Amniotic epithelial cell (primary cell): ENCODE measurements at regions not wholly inside any gene's neighbourhood (a gene's known extent, or its start where the extent isn't known, plus 50 kb on each side); places are given as distances from the start of the nearest gene placed in this dataset.
"Not testable (repeated sequence)": the region's sequence is repeated elsewhere in the genome, so short reads cannot be mapped to it uniquely, and the experiment has no call there.

Experiments used
- DNase-seq: peaks from one replicate; pipeline ENCODE4 v3.0.0-alpha.2; 2010; ENCODE audit warnings: low read depth

- DNase-seq: no peak
Measured at GRCh38 chr7:69193061-69193460, 405.2 kb upstream of the AUTS2 start.

DNA sequence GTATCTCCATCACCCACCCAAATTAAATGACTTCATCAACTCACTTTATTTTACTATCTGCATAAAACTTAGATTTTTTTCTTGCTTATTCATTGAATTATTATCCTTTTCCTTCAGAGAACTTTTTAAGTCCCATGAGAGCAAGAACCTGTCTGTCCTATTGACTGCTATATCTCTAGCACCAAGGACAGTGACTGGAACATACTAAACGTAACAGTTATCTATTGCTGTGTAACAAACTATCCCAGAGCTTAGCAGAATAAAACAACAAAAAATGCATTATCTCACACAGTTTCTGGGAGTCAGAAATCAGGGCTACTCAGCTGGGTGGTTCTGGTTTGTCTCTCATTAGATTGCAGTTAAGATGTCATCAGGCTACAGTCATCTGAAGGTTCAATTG is 401.7 kb upstream of the AUTS2 start:
- no peak for DNase-seq

DNA sequence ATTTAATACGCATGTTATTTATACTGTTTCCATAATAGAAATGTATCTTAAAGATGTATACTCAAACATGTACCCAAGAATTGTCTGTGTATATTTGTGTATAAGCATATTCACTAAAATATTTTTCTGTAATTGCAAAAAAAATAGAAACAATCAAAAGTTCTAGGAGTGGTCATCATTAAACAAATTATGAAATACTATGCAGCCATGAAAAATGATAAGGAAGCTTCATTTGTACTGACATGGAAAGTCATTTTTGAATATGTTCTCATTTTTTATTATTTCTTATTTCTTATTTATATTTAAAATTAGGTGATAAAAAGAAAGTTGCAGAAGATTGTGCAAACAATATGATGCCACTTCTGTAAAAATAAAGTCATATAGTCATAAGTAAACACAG is 400.0 kb upstream of the AUTS2 start:
- no peak for DNase-seq

GRCh38 chr7:69199041-69199440 is 399.2 kb upstream of the AUTS2 start:
- no peak for DNase-seq

DNA sequence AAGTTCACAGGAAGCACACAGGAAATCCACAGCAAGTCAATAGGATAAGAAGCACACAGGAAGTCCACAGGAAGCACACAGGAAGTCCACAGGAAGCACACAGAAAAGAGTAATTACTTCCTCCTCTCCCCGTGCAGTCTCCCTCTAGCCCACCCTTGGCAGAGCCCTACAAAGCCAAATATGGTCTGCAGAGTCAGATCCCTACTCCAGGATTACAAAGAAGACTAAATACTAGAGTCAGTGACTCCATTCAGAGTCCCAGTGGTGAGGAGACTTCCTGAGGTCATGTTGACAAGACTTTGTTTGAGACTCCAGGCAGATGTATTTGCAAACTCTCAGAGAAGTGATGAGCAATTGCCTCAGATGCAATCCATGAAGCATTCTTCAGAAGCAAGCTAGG is 398.6 kb upstream of the AUTS2 start:
- DNase-seq: no peak

DNA sequence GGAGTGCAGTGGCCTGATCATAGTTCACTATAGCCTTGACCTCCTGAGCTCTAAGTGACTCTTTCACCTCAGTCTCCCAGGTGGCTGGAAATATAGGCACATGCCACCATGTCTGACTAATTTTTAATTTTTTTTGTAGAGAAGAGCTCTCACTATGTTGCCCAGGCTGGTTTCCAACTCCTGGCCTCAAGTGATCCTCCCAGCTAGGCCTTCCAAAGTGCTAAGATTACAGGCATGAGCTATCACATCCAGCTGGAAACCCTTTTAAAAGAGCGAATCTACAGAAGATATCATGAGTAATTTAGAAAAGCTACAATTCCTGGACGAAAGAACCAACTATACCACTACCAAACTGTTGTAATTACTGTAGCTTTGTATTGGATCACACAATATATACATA is 394.4 kb upstream of the AUTS2 start:
- DNase-seq: no peak

DNA sequence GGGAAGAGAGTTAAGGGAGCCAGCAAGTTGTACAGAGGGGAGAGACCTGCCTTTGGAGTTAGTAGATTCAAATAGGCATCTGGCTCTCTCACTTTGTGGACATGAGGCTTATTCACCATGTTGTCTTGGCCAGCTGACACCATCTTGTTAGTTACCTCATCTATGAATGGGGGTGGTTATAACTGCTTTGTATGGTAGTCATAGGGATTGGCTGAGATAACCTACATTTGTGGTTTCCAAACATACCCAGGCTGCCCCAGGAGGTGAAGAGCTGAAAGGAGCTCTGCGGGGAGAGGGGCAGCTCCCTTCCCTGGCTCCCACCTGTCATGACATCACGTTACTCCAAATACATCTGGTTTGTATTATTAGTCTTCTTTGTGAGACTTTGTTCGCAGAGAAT is 393.3 kb upstream of the AUTS2 start:
- no peak for DNase-seq

- no peak for DNase-seq
Measured at GRCh38 chr7:69205581-69205980, 392.7 kb upstream of the AUTS2 start.

- no peak for DNase-seq
Measured at GRCh38 chr7:69208276-69208675, 390.0 kb upstream of the AUTS2 start.

DNA sequence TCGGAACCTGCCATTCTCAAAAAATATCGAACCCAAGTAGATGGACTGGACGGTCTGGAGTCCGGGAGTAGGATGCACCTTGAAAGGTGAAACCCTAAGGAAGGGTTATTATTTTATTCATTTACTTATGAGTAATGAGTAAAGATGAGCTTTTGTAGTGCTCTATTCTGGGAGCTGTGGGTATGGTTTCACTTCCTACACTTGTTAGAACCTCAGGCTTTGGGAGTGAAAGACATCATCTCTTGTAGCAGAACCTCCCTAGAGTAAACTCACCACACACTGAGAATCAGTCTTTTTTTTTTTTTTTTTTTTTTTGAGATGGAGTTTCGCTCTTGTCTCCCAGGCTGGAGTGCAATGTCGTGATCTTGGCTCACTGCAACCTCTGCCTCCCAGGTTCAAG is 389.4 kb upstream of the AUTS2 start:
- no peak for DNase-seq

DNA sequence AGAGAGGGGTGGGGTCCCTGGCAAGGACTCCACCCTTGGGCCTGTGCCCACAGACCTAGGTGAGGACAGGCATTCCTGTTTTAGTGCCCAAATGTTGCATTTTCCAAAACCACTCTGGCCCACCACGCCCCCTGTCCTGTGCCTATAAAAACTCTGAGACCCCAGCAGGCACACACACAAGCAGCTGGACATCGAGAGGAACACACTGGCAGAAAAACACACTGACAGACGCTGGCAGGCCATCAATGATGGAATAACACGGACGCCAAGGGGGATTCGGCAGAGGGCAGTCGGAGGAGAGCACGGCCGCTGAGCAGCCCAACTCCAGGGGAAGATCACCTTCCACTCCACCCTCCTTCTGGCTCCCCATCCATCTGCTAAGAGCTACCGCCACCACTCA is 386.9 kb upstream of the AUTS2 start:
- DNase-seq: no peak

- DNase-seq: no peak
Measured at GRCh38 chr7:69211739-69212138, 386.5 kb upstream of the AUTS2 start.

DNA sequence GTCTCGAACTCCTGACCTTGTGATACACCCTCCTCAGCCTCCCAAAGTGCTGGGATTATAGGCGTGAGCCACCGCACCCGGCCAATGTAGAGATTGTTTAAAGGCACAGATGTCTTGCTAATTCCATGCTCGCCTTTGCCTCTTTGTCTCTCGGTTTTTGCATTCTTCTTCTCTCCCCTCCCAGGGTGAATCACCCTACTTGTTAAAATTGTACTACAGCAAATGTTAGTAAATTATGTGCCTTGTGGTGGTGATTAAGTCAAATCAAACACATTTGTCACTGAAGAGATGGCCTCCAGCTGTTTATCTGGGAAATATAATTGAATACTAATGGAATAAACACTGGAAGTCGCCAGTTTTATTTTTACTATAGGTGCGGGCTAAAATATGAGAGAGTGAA is 384.4 kb upstream of the AUTS2 start:
- no peak for DNase-seq

GRCh38 chr7:69215516-69215915 is 382.8 kb upstream of the AUTS2 start:
- DNase-seq: not testable (repeated sequence)

DNA sequence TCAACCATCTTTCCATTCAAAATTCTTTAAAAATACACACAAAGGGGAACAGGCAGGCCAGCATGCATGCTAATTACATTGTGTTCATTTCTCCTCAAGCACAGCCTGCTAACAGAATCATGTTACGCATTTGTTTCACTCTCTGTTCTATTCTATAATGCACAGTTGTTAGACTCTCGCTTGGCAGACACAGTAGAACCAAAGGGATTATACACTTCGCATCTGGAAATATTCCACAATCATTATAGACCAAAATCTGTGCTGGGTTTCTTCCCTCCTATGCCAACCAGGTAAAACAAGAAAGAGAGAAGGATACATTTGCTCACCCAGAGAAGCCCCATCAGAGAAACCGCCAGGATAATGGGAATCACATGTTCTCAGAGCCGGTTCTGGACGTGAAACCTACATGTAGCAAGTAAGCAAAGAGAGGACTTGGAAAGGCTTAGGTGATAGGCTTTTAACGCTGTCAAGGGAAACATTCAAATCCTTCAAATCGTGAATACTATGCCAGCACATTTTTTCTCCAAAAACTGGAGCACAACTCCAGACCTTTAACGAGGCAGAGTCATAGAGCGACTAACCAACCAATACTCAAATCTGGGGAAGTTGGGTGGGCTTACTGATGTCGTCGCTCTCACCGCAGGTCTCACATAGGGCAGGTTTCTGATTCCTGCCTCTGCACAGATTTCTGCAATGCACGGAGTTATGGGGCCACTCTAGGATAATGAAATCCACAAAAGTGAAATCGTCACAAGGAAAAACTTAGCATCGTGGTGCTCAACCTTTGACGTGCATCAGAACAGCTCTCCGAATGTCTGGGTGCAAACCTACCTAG is 380.5 kb upstream of the AUTS2 start:
- DNase-seq: no peak

DNA sequence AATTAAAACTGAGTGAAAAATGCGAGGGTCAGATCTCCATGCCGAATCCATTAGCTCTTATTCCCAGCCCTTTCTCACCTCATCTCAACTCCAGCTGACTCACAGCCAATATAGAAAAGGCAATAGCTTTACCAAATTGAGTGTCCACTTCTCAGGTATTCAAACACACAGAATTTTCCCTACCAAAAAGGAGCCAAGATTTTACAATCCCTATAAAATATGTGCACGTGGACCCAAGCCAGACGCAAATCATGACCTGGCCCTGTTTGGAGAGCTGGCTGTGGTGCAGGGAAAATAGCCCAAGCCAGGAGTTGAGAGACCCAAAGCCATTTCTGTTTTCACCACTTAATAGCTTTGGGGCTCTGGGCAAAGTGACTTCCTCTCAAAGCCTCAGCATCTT is 379.7 kb upstream of the AUTS2 start:
- DNase-seq: no peak

DNA sequence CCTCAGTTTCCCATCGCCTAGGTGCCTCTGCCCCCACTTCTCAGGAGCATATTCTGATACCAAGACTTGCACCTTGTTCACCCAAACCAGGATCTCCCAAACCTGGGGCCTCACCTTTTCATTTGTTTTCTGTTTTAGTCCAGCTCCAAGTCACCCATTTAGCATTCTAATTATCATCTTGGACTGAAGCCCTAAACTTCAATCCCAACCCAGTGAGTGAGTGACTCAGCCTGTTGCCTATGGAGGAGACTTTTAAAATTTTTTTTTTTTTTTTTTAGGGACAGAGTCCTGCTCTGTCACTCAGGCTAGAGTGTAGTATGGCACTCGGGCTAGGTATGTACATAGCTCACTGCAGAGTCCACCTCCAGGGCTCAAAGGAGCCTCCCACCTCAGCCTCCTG is 378.9 kb upstream of the AUTS2 start:
- DNase-seq: no peak

DNA sequence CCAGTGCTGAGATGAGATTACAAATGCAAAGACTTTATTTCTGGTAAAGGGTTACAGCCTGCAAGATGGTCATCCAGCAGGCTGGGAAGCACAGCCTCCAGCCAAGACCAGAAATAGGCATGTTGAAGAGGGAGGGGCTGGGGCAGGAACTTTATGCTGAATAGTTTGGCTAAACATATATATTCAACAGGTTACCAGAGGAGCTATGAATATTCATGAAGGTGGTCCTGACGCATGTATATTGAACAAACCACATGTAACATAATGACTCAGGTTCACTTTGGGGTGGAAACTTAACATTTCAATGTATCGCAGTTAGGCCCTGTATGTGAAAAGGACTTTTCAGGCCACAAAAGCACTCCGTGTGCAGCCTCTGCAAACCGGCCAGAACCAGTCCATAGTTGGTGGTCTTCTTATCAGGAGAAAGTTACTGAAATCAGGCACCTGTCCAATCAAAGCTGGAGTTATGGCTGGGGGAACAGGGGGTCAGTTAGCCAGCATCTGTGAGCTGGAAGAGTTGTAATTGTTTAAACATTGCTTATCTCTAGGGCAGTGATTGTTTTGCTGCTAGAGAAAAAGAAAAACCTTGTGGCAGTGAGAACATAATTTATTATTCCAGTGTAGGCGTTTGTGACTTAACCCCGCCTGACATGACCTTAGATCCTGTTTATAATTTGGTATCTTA is 372.9 kb upstream of the AUTS2 start:
- DNase-seq: no peak

DNA sequence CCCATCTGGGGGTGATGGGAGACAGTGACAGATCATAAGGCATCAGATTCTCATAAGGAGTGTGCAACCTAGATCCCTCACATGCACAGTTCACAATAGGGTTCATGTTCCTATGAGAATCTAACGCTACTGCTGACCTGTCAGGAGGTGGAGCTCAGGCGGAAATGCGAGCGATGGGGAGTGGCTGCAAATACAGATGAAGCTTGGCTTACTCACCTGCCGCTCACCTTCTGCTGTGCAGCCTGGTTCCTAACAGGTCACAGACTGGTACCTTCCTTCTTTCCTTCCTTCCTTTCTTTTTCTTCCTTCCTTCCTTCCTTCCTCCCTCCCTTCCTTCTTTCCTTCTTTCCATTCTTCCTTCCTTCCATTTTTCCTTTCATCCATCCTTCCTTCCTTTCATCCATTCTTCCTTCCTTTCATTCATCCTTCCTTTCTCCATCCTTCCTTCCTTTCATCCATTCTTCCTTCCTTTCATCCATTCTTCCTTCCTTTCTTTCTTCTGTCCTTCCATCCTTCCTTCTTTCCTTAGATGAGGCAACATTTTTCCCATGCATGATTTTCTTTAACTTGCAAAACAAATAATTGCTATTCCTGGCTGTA is 370.0 kb upstream of the AUTS2 start:
- DNase-seq: no peak

DNA sequence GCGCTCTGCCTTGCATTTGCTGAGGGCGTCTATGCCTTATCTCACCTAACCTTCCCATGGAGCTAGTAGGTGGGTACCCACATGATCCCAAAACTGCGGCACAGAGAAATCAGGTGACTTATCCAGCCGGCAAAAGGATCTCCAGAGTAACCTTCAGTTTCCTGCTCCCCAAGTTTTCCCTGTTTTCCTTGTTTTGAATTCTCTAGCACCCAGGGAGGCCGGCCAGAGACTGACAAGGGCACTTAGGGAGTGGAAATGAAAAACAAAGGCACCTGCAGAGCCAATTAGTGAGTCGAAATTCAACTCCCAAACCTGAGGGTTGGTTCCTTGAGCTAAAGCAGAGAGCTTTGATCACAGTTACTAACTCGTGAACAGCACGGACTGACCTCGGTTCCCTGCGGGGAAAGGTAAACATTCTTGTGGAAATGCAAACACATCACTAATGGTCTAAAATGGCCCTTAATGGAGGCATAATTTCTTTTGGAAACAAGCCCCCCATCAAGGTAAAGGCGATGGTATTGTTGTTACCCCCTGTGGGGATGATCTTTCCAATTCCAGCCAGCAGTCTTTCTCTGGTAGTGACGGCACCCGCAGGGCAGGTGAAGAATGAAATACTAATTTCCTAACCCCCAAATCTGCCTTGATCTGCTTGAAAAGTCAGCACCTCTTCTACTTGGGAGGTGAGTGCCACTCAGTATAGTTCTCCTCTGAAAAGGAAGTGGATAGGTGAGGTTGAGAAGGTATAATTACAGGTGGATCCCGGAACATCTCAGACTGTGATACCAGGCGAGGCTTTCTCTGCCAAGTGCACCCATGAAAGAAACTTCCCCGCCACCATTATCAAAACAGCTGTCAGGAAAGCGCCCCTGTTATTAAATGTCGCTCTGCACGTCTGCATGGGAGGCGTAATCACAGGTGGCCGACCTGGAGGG is 365.6 kb upstream of the AUTS2 start:
- DNase-seq: no peak

DNA sequence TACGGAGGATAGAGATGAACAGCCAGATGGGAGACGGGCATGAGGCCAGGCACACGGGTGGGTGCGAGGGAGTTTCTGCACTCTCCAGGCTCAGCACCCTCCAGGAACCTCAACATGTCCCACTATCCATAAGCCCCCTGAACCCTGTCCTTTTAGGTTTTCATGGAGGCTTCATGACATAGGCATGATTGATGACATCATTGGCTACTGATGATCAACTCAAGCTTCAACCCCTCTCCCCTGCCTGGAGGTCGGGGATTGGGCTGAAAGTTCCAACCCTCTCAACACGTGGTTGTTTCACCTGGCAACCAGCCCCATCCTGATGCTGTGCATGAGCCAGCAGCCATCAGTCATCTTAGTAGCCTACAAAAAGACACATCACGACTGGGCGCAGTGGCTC is 360.7 kb upstream of the AUTS2 start:
- DNase-seq: no peak

- no peak for DNase-seq
Measured at GRCh38 chr7:69243016-69243415, 355.3 kb upstream of the AUTS2 start.
